Tibial nerve (tissue), 4 donors: ENCODE measurements at regions not wholly inside any gene's neighbourhood (a gene's known extent, or its start where the extent isn't known, plus 50 kb on each side); places are given as distances from the start of the nearest gene placed in this dataset.

ENCODE experiments used
- CTCF ChIP-seq, 5 experiments: fragments of 200-600 bp in 3 of 5; fragments of 450-650 bp in 2 of 5; sonication (generic) in 3 of 5; IDR thresholded peaks; one replicate each; pipeline ENCODE4 v1.5.1; 2016 to 2019; ENCODE audit warnings: antibody characterized with exemption in 5 of 5, mild to moderate bottlenecking in 3 of 5, moderate library complexity in 2 of 5
- EP300 ChIP-seq, 2 donors: sonication (generic); formaldehyde crosslinking; IDR thresholded peaks; one replicate each; pipeline ENCODE4 v1.6.1; 2017; ENCODE audit warnings: antibody characterized with exemption in 2 of 2, mild to moderate bottlenecking in 1 of 2

- TF ChIP-seq CTCF (IDR thresholded peaks at IDR 0.05) (no peak), EP300 (IDR thresholded peaks at IDR 0.05) (no peak)
Measured at GRCh38 chr5:40066616-40067015, 613.1 kb upstream of the PTGER4 start.
